ENCODE measurements at regions not wholly inside any gene's neighbourhood (a gene's known extent, or its start where the extent isn't known, plus 50 kb on each side); places are given as distances from the start of the nearest gene placed in this dataset.
"Not testable (repeated sequence)": the region's sequence is repeated elsewhere in the genome, so short reads cannot be mapped to it uniquely, and the experiment has no call there.

- Histone ChIP-seq H3K27ac (ENCODE audit: low read length) (no peak overlapping the region), H3F3A (ENCODE audit: low read length, unreplicated experiment) (no peaks in the 10 kb centered on the region), H3K36me3 (ENCODE audit: low read depth, low read length) (no peaks in the 10 kb centered on the region), H3K9me2 (replicated peaks; ENCODE audit: low read length) (no peaks in the 10 kb centered on the region), H2AFZ (ENCODE audit: low read length) (no peak overlapping the region), H3K9ac (ENCODE audit: low read length) (no peak overlapping the region), H3K79me2 (ENCODE audit: low read length) (no peaks in the 10 kb centered on the region), H4K20me1 (ENCODE audit: low read length) (no peaks in the 10 kb centered on the region), H3K4me1 (ENCODE audit: insufficient read depth, low read length) (no peaks in the 10 kb centered on the region), H3K4me3 (ENCODE audit: low read length) (no peak overlapping the region), H3K9me3 (ENCODE audit: low read length) (no peaks in the 10 kb centered on the region), H3K4me2 (ENCODE audit: low read length) (no peak overlapping the region), H3K27me3 (ENCODE audit: low read length) (no peaks in the 10 kb centered on the region)
- BruUV-seq (replicated peaks) = no TSS peak
- TF ChIP-seq EZH2phosphoT487 (IDR thresholded peaks at IDR 0.05; ENCODE audit: borderline replicate concordance, low read length) (no peak), CTCF (conservative IDR thresholded peaks at IDR 0.05; ENCODE audit: low read depth, low read length) (no peak), EZH2 (IDR thresholded peaks at IDR 0.05; ENCODE audit: low read length, unreplicated experiment) (no peak)
- ChIA-PET POLR2A (ENCODE audit: unreplicated experiment) (no interaction called here), CTCF (no interaction called here)
- no peak for ATAC-seq
- DNase-seq = no peak
- intact Hi-C loops (cut with micrococcal nuclease) = no loop called here
Measured at GRCh38 chr2:114352988-114353387, 89.5 kb upstream of the DPP10 start.

GRCh38 chr2:114354199-114354598, 88.2 kb upstream of the DPP10 start:
- ATAC-seq (no peak), DNase-seq (no peak)
- no peak overlapping the region for H3K4me3 ChIP-seq (ENCODE audit: low read length)
- no peak overlapping the region for H3K4me2 ChIP-seq (ENCODE audit: low read length)
- H3K27ac ChIP-seq (ENCODE audit: low read length) = no peak overlapping the region
- intact Hi-C loops (cut with micrococcal nuclease) = no loop called here
- no peaks in the 10 kb centered on the region for H3F3A ChIP-seq (ENCODE audit: low read length, unreplicated experiment)
- H3K9me2 ChIP-seq (replicated peaks; ENCODE audit: low read length) = no peaks in the 10 kb centered on the region
- no peaks in the 10 kb centered on the region for H4K20me1 ChIP-seq (ENCODE audit: low read length)
- no peaks in the 10 kb centered on the region for H3K4me1 ChIP-seq (ENCODE audit: insufficient read depth, low read length)
- no peaks in the 10 kb centered on the region for H3K79me2 ChIP-seq (ENCODE audit: low read length)
- no peak overlapping the region for H3K9ac ChIP-seq (ENCODE audit: low read length)
- TF ChIP-seq EZH2phosphoT487 (IDR thresholded peaks at IDR 0.05; ENCODE audit: borderline replicate concordance, low read length) (no peak), CTCF (conservative IDR thresholded peaks at IDR 0.05; ENCODE audit: low read depth, low read length) (no peak), EZH2 (IDR thresholded peaks at IDR 0.05; ENCODE audit: low read length, unreplicated experiment) (no peak)
- H3K27me3 ChIP-seq (ENCODE audit: low read length) = no peaks in the 10 kb centered on the region
- CTCF ChIA-PET = no interaction called here
- no peaks in the 10 kb centered on the region for H3K36me3 ChIP-seq (ENCODE audit: low read depth, low read length)
- no peak overlapping the region for H2AFZ ChIP-seq (ENCODE audit: low read length)
- no peaks in the 10 kb centered on the region for H3K9me3 ChIP-seq (ENCODE audit: low read length)
- POLR2A ChIA-PET (ENCODE audit: unreplicated experiment) = no interaction called here
- BruUV-seq (replicated peaks) = no TSS peak

- Histone ChIP-seq H3K9me2 (replicated peaks; ENCODE audit: low read length) (no peaks in the 10 kb centered on the region), H3K27me3 (ENCODE audit: low read length) (no peaks in the 10 kb centered on the region), H3K4me2 (ENCODE audit: low read length) (no peak overlapping the region), H3F3A (ENCODE audit: low read length, unreplicated experiment) (no peaks in the 10 kb centered on the region), H3K36me3 (ENCODE audit: low read depth, low read length) (no peaks in the 10 kb centered on the region), H4K20me1 (ENCODE audit: low read length) (no peaks in the 10 kb centered on the region), H3K27ac (ENCODE audit: low read length) (no peak overlapping the region), H3K9ac (ENCODE audit: low read length) (no peak overlapping the region), H3K79me2 (ENCODE audit: low read length) (no peaks in the 10 kb centered on the region), H3K4me1 (ENCODE audit: insufficient read depth, low read length) (no peaks in the 10 kb centered on the region), H2AFZ (ENCODE audit: low read length) (no peak overlapping the region), H3K9me3 (ENCODE audit: low read length) (peaks cover 29% of the 10 kb centered on the region), H3K4me3 (ENCODE audit: low read length) (no peak overlapping the region)
- no peak for TF ChIP-seq CTCF (conservative IDR thresholded peaks at IDR 0.05; ENCODE audit: low read depth, low read length)
- no peak for TF ChIP-seq EZH2phosphoT487 (IDR thresholded peaks at IDR 0.05; ENCODE audit: borderline replicate concordance, low read length)
- no peak for TF ChIP-seq EZH2 (IDR thresholded peaks at IDR 0.05; ENCODE audit: low read length, unreplicated experiment)
- ATAC-seq (no peak), DNase-seq (no peak)
- CTCF ChIA-PET = no interaction called here
- intact Hi-C loops (cut with micrococcal nuclease) = no loop called here
- BruUV-seq (replicated peaks) = no TSS peak
- POLR2A ChIA-PET (ENCODE audit: unreplicated experiment) = no interaction called here
Measured at GRCh38 chr2:114368705-114369104, 73.7 kb upstream of the DPP10 start.

GRCh38 chr2:114371721-114372120, 70.7 kb upstream of the DPP10 start:
- ATAC-seq; H4K20me1 ChIP-seq (ENCODE audit: low read length); intact Hi-C loops (cut with micrococcal nuclease); BruUV-seq (replicated peaks); H3K4me2 ChIP-seq (ENCODE audit: low read length); H3K27me3 ChIP-seq (ENCODE audit: low read length); H3K9ac ChIP-seq (ENCODE audit: low read length); CTCF ChIA-PET; H3F3A ChIP-seq (ENCODE audit: low read length, unreplicated experiment); H3K4me3 ChIP-seq (ENCODE audit: low read length); H2AFZ ChIP-seq (ENCODE audit: low read length); POLR2A ChIA-PET (ENCODE audit: unreplicated experiment); H3K4me1 ChIP-seq (ENCODE audit: insufficient read depth, low read length); DNase-seq; H3K79me2 ChIP-seq (ENCODE audit: low read length); H3K9me2 ChIP-seq (replicated peaks; ENCODE audit: low read length); H3K27ac ChIP-seq (ENCODE audit: low read length); H3K36me3 ChIP-seq (ENCODE audit: low read depth, low read length): not testable (repeated sequence)
- H3K9me3 ChIP-seq (ENCODE audit: low read length) = peaks cover 29% of the 10 kb centered on the region

Measured in PC-3 (cell line).